ENCODE measurements at regions not wholly inside any gene's neighbourhood (a gene's known extent, or its start where the extent isn't known, plus 50 kb on each side); places are given as distances from the start of the nearest gene placed in this dataset.

- DNase-seq (no peak), ATAC-seq (ENCODE audit: poor library complexity) (no peak)
- Mint-ChIP-seq H3K27ac (no peak overlapping the region), H3K9me3 (no peaks in the 10 kb centered on the region), H3K27me3 (peaks cover 7% of the 10 kb centered on the region), H3K4me1 (ENCODE audit: low read depth) (no peaks in the 10 kb centered on the region), H3K36me3 (ENCODE audit: low read depth) (no peaks in the 10 kb centered on the region), H3K4me3 (no peak overlapping the region)
- Histone ChIP-seq H3K27ac (ENCODE audit: low read depth in 1 of 2, low read length in 2 of 2) (no peak overlapping the region), H3K4me1 (ENCODE audit: insufficient read depth, low read length) (no peaks in the 10 kb centered on the region), H3K9me3 (ENCODE audit: control insufficient read depth in 1 of 2, insufficient read depth in 1 of 2, low read length in 2 of 2) (no peaks in the 10 kb centered on the region), H3K4me3 (ENCODE audit: low read length) (no peak overlapping the region), H3K36me3 (ENCODE audit: insufficient read depth, low read length) (no peaks in the 10 kb centered on the region), H3K27me3 (ENCODE audit: control insufficient read depth in 1 of 2, insufficient read depth in 2 of 2, low read length in 2 of 2) (no peaks in the 10 kb centered on the region)
- TF ChIP-seq CTCF (IDR thresholded peaks at IDR 0.05) = no peak
- POLR2A ChIA-PET = no interaction called here
- intact Hi-C loops (cut with DNase I, micrococcal nuclease) = no loop called here
- CTCF ChIA-PET = no interaction called here
Observed at GRCh38 chr15:46304321-46304720, 669.5 kb downstream of the SQOR start.

- POLR2A ChIA-PET = no interaction called here
- Mint-ChIP-seq H3K4me1 (ENCODE audit: low read depth) (no peaks in the 10 kb centered on the region), H3K27me3 (no peaks in the 10 kb centered on the region), H3K4me3 (no peak overlapping the region), H3K9me3 (no peaks in the 10 kb centered on the region), H3K27ac (no peak overlapping the region), H3K36me3 (ENCODE audit: low read depth) (no peaks in the 10 kb centered on the region)
- DNase-seq (no peak), ATAC-seq (ENCODE audit: poor library complexity) (no peak)
- Histone ChIP-seq H3K4me1 (ENCODE audit: insufficient read depth, low read length) (no peaks in the 10 kb centered on the region), H3K4me3 (ENCODE audit: low read length) (no peak overlapping the region), H3K36me3 (ENCODE audit: insufficient read depth, low read length) (no peaks in the 10 kb centered on the region), H3K9me3 (ENCODE audit: control insufficient read depth in 1 of 2, insufficient read depth in 1 of 2, low read length in 2 of 2) (no peaks in the 10 kb centered on the region), H3K27ac (ENCODE audit: low read depth in 1 of 2, low read length in 2 of 2) (no peak overlapping the region), H3K27me3 (ENCODE audit: control insufficient read depth in 1 of 2, insufficient read depth in 2 of 2, low read length in 2 of 2) (no peaks in the 10 kb centered on the region)
- TF ChIP-seq CTCF (IDR thresholded peaks at IDR 0.05) = no peak
- CTCF ChIA-PET = no interaction called here
- intact Hi-C loops (cut with DNase I, micrococcal nuclease) = no loop called here
Observed at GRCh38 chr15:46307746-46308145, 672.9 kb downstream of the SQOR start.

- Histone ChIP-seq H3K9me3 (ENCODE audit: control insufficient read depth in 1 of 2, insufficient read depth in 1 of 2, low read length in 2 of 2) (no peaks in the 10 kb centered on the region), H3K4me1 (ENCODE audit: insufficient read depth, low read length) (no peaks in the 10 kb centered on the region), H3K27ac (ENCODE audit: low read depth in 1 of 2, low read length in 2 of 2) (no peak overlapping the region), H3K27me3 (ENCODE audit: control insufficient read depth in 1 of 2, insufficient read depth in 2 of 2, low read length in 2 of 2) (no peaks in the 10 kb centered on the region), H3K4me3 (ENCODE audit: low read length) (no peak overlapping the region), H3K36me3 (ENCODE audit: insufficient read depth, low read length) (no peaks in the 10 kb centered on the region)
- CTCF ChIA-PET = no interaction called here
- no peak for DNase-seq
- Mint-ChIP-seq H3K27ac (no peak overlapping the region), H3K27me3 (no peaks in the 10 kb centered on the region), H3K36me3 (ENCODE audit: low read depth) (no peaks in the 10 kb centered on the region), H3K4me3 (no peak overlapping the region), H3K4me1 (ENCODE audit: low read depth) (no peaks in the 10 kb centered on the region), H3K9me3 (no peaks in the 10 kb centered on the region)
- intact Hi-C loops (cut with DNase I, micrococcal nuclease) = loop anchor here in 1 of 2 experiments (5.0 kb wide), 2 partner anchors 1677 to 1977 kb away; no protein-coding TSS in a partner anchor
- TF ChIP-seq CTCF (IDR thresholded peaks at IDR 0.05) = no peak
- POLR2A ChIA-PET = no interaction called here
- ATAC-seq (ENCODE audit: poor library complexity) = no peak
Observed at GRCh38 chr15:46309914-46310313, 675.1 kb downstream of the SQOR start.

Measured in CD4-positive, alpha-beta T cell (primary cell).